ENCODE measurements at regions not wholly inside any gene's neighbourhood (a gene's known extent, or its start where the extent isn't known, plus 50 kb on each side); places are given as distances from the start of the nearest gene placed in this dataset.

GRCh38 chr4:162865102-162865501 is 301.6 kb downstream of the NAF1 start:
- TF ChIP-seq EZH2 (IDR thresholded peaks at IDR 0.05): no peak
- TF ChIP-seq POLR2AphosphoS5 (IDR thresholded peaks at IDR 0.05; ENCODE audit: borderline replicate concordance, low read depth, low read length): no peak

All from SK-N-MC (cell line).